ENCODE measurements at regions not wholly inside any gene's neighbourhood (a gene's known extent, or its start where the extent isn't known, plus 50 kb on each side); places are given as distances from the start of the nearest gene placed in this dataset.

DNA sequence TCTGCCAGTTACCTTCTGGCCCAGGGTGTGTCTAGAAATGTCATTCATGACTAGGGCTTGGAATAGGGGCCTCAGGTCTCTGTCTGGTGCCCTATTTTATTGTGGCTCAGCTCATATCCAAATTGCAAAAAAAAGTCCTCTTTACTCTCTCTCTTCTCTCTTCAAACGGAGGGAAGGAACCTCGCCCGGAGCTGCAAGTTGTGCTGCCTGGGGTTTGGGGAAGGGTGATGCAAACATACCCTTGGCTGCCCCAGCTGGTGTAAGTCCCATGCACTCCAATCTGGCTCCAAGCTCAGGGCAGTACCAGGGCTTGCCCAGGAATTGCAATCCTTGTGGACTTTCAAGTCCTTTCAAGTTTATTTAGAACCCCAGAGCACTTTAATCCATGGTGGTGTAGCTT lies 549.6 kb downstream of the PCDH17 start:
- DNase-seq (ENCODE audit: extremely low read depth, insufficient read length), result no peak
- Histone ChIP-seq H3K36me3 (ENCODE audit: control insufficient read depth, insufficient read depth, low read length) (no peaks in the 10 kb centered on the region), H3K27me3 (replicated peaks; ENCODE audit: control insufficient read depth, insufficient read depth, low read length) (no peaks in the 10 kb centered on the region), H3K4me3 (replicated peaks; ENCODE audit: low read depth, low read length) (no peak overlapping the region)
- no peak for TF ChIP-seq CTCF (IDR thresholded peaks at IDR 0.05; ENCODE audit: insufficient read depth, low read length, poor library complexity, severe bottlenecking)

DNA sequence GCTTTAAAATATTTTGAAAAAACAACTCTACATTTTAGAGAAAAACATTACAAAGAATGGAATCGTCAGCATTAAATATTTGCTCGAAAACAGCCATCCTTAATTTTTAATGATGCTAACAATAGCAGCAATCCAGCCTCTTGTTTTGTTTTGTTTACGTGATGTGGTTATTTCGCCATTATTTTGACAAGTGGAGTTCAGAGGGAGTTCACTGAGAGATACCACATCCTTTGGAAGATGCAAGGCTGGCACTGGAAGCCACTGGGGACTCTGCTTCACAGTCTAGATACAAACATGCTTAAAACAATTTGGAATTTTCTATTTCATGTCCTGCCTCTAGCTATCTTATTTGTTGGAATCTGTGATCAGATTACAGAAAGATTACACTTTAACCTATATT lies 556.3 kb downstream of the PCDH17 start:
- no peak for DNase-seq (ENCODE audit: extremely low read depth, insufficient read length)
- TF ChIP-seq CTCF (IDR thresholded peaks at IDR 0.05; ENCODE audit: insufficient read depth, low read length, poor library complexity, severe bottlenecking), result no peak
- no peaks in the 10 kb centered on the region for H3K27me3 ChIP-seq (replicated peaks; ENCODE audit: control insufficient read depth, insufficient read depth, low read length)

GRCh38 chr13:58190577-58190976 lies 559.0 kb downstream of the PCDH17 start:
- DNase-seq (ENCODE audit: extremely low read depth, insufficient read length), result no peak
- Histone ChIP-seq H3K27me3 (replicated peaks; ENCODE audit: control insufficient read depth, insufficient read depth, low read length) (no peaks in the 10 kb centered on the region), H3K4me3 (replicated peaks; ENCODE audit: low read depth, low read length) (no peak overlapping the region), H3K36me3 (ENCODE audit: control insufficient read depth, insufficient read depth, low read length) (no peaks in the 10 kb centered on the region)
- no peak for TF ChIP-seq CTCF (IDR thresholded peaks at IDR 0.05; ENCODE audit: insufficient read depth, low read length, poor library complexity, severe bottlenecking)

More for the DNA sequence above, 556.3 kb downstream of the PCDH17 start:
- H3K36me3 ChIP-seq (ENCODE audit: control insufficient read depth, insufficient read depth, low read length), result no peaks in the 10 kb centered on the region
- no peak overlapping the region for H3K4me3 ChIP-seq (replicated peaks; ENCODE audit: low read depth, low read length)

GRCh38 chr13:58191754-58192153 lies 560.2 kb downstream of the PCDH17 start:
- DNase-seq (ENCODE audit: extremely low read depth, insufficient read length), result no peak
- no peak for TF ChIP-seq CTCF (IDR thresholded peaks at IDR 0.05; ENCODE audit: insufficient read depth, low read length, poor library complexity, severe bottlenecking)
- no peaks in the 10 kb centered on the region for H3K36me3 ChIP-seq (ENCODE audit: control insufficient read depth, insufficient read depth, low read length)
- no peak overlapping the region for H3K4me3 ChIP-seq (replicated peaks; ENCODE audit: low read depth, low read length)
- H3K27me3 ChIP-seq (replicated peaks; ENCODE audit: control insufficient read depth, insufficient read depth, low read length), result no peaks in the 10 kb centered on the region

DNA sequence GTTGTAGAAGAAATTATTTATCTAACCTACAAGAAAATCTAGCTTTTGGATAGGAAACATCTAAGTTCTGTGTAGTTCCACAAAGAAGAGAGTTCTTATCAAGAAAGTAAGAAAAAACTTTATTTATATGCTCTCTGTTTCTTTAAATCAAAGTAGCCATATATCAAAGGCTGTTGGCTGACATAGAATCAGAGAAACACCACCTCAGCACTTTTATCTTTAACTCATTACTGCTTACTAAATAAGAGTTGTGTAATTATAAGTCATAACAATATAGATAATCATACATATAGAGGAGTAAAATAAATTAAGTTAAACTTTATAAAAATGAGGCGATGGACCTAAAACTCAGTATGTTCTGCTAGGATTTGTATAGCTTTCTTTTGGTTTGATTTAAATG lies 570.6 kb downstream of the PCDH17 start:
- H3K36me3 ChIP-seq (ENCODE audit: control insufficient read depth, insufficient read depth, low read length), result no peaks in the 10 kb centered on the region
- no peak overlapping the region for H3K4me3 ChIP-seq (replicated peaks; ENCODE audit: low read depth, low read length)
- no peak for DNase-seq (ENCODE audit: extremely low read depth, insufficient read length)
- no peak for TF ChIP-seq CTCF (IDR thresholded peaks at IDR 0.05; ENCODE audit: insufficient read depth, low read length, poor library complexity, severe bottlenecking)
- H3K27me3 ChIP-seq (replicated peaks; ENCODE audit: control insufficient read depth, insufficient read depth, low read length), result no peaks in the 10 kb centered on the region

DNA sequence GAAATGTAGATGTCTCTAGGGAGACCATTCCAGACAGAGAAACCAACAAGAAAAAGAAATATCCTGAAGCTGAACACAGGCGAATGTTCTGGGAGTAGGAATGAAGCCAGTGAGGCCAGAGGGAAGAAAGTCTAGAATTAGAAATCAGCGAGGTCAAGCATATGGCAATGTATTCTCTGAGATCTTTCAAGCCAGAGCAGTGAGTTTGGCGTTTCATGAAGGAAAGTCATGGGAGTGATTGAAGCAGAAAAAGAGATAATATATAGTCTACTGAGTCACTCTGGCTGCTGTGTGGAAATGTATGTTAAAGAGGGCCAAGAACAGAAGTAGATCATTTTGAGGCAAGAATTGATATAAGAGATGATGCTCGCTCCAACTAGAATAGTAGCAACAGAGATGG lies 576.0 kb downstream of the PCDH17 start:
- Histone ChIP-seq H3K36me3 (ENCODE audit: control insufficient read depth, insufficient read depth, low read length) (no peaks in the 10 kb centered on the region), H3K4me3 (replicated peaks; ENCODE audit: low read depth, low read length) (no peak overlapping the region), H3K27me3 (replicated peaks; ENCODE audit: control insufficient read depth, insufficient read depth, low read length) (no peaks in the 10 kb centered on the region)
- DNase-seq (ENCODE audit: extremely low read depth, insufficient read length), result no peak
- no peak for TF ChIP-seq CTCF (IDR thresholded peaks at IDR 0.05; ENCODE audit: insufficient read depth, low read length, poor library complexity, severe bottlenecking)

Data from GM06990 (cell line).